ENCODE measurements at regions not wholly inside any gene's neighbourhood (a gene's known extent, or its start where the extent isn't known, plus 50 kb on each side); places are given as distances from the start of the nearest gene placed in this dataset.

DNA sequence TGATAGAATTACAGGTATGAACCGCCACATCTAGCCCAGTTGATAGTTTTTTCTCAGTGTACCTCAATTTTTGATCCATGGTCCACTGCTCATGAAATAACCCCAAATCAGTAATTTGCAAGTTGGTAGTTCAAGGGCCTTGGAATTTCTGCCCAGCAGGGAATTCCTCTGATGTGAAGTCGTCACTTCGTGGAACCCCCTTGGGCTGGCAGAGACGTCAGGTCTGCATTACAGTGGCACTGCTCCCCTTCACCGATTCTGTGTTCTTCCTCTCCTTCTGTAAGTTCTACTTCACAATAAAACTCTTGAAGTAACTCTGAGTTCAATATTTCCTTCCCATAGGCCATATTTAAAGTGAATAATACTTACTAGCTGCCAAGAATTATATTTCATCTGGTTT, 881.0 kb downstream of the OTOL1 start:
- ChIA-PET POLR2A (no interaction called here), CTCF (no interaction called here)
- Mint-ChIP-seq H3K4me1 (peaks cover 14% of the 10 kb centered on the region), H3K27ac (no peak overlapping the region), H3K4me3 (no peak overlapping the region), H3K36me3 (peaks cover 42% of the 10 kb centered on the region), H3K27me3 (ENCODE audit: low read depth) (no peaks in the 10 kb centered on the region; the same call in 1 of the 2 replicates), H3K9me3 (peaks cover 34% of the 10 kb centered on the region)
- TF ChIP-seq PRRX2 (CRISPR knock-in tag; IDR thresholded peaks at IDR 0.05) = no peak
- TF ChIP-seq ZNF232 (CRISPR knock-in tag; IDR thresholded peaks at IDR 0.05) = no peak
- TF ChIP-seq, protein P1, sequence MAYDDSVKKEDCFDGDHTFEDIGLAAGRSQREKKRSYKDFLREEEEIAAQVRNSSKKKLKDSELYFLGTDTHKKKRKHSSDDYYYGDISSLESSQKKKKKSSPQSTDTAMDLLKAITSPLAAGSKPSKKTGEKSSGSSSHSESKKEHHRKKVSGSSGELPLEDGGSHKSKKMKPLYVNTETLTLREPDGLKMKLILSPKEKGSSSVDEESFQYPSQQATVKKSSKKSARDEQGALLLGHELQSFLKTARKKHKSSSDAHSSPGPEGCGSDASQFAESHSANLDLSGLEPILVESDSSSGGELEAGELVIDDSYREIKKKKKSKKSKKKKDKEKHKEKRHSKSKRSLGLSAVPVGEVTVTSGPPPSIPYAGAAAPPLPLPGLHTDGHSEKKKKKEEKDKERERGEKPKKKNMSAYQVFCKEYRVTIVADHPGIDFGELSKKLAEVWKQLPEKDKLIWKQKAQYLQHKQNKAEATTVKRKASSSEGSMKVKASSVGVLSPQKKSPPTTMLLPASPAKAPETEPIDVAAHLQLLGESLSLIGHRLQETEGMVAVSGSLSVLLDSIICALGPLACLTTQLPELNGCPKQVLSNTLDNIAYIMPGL (CRISPR knock-in tag; IDR thresholded peaks at IDR 0.05) = no peak
- TF ChIP-seq FOXJ3 (CRISPR knock-in tag; IDR thresholded peaks at IDR 0.05; ENCODE audit: borderline replicate concordance) = no peak
- no peak for TF ChIP-seq SMAD4 (CRISPR knock-in tag; IDR thresholded peaks at IDR 0.05)
- no peak for TF ChIP-seq IRF2 (CRISPR knock-in tag; IDR thresholded peaks at IDR 0.05; ENCODE audit: borderline replicate concordance, low read depth)
- no peak for TF ChIP-seq RORB (CRISPR knock-in tag; IDR thresholded peaks at IDR 0.05)
- TF ChIP-seq, protein P2, sequence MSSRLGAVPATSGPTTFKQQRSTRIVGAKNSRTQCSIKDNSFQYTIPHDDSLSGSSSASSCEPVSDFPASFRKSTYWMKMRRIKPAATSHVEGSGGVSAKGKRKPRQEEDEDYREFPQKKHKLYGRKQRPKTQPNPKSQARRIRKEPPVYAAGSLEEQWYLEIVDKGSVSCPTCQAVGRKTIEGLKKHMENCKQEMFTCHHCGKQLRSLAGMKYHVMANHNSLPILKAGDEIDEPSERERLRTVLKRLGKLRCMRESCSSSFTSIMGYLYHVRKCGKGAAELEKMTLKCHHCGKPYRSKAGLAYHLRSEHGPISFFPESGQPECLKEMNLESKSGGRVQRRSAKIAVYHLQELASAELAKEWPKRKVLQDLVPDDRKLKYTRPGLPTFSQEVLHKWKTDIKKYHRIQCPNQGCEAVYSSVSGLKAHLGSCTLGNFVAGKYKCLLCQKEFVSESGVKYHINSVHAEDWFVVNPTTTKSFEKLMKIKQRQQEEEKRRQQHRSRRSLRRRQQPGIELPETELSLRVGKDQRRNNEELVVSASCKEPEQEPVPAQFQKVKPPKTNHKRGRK (CRISPR knock-in tag; IDR thresholded peaks at IDR 0.05; ENCODE audit: borderline replicate concordance) = no peak
- no peak for TF ChIP-seq USF2 (CRISPR knock-in tag; IDR thresholded peaks at IDR 0.05)
- no peak for TF ChIP-seq GRHL2 (CRISPR knock-in tag; IDR thresholded peaks at IDR 0.05; ENCODE audit: insufficient replicate concordance, severe bottlenecking)
- TF ChIP-seq, protein P3, sequence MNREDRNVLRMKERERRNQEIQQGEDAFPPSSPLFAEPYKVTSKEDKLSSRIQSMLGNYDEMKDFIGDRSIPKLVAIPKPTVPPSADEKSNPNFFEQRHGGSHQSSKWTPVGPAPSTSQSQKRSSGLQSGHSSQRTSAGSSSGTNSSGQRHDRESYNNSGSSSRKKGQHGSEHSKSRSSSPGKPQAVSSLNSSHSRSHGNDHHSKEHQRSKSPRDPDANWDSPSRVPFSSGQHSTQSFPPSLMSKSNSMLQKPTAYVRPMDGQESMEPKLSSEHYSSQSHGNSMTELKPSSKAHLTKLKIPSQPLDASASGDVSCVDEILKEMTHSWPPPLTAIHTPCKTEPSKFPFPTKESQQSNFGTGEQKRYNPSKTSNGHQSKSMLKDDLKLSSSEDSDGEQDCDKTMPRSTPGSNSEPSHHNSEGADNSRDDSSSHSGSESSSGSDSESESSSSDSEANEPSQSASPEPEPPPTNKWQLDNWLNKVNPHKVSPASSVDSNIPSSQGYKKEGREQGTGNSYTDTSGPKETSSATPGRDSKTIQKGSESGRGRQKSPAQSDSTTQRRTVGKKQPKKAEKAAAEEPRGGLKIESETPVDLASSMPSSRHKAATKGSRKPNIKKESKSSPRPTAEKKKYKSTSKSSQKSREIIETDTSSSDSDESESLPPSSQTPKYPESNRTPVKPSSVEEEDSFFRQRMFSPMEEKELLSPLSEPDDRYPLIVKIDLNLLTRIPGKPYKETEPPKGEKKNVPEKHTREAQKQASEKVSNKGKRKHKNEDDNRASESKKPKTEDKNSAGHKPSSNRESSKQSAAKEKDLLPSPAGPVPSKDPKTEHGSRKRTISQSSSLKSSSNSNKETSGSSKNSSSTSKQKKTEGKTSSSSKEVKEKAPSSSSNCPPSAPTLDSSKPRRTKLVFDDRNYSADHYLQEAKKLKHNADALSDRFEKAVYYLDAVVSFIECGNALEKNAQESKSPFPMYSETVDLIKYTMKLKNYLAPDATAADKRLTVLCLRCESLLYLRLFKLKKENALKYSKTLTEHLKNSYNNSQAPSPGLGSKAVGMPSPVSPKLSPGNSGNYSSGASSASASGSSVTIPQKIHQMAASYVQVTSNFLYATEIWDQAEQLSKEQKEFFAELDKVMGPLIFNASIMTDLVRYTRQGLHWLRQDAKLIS (CRISPR knock-in tag; IDR thresholded peaks at IDR 0.05; ENCODE audit: borderline replicate concordance) = no peak
- TF ChIP-seq, protein P4, sequence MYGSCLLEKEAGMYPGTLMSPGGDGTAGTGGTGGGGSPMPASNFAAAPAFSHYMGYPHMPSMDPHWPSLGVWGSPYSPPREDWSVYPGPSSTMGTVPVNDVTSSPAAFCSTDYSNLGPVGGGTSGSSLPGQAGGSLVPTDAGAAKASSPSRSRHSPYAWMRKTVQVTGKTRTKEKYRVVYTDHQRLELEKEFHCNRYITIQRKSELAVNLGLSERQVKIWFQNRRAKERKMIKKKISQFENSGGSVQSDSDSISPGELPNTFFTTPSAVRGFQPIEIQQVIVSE (CRISPR knock-in tag; IDR thresholded peaks at IDR 0.05; ENCODE audit: borderline replicate concordance) = no peak
- no peak for TF ChIP-seq STAT6 (CRISPR knock-in tag; conservative IDR thresholded peaks at IDR 0.05; ENCODE audit: low read depth)
- no peak for DNase-seq (ENCODE audit: low spot score)
- ATAC-seq = 0 out of 2 replicates have a peak, but pooled peaks have one; percentile 43

GRCh38 chr3:162385387-162385786, 888.8 kb downstream of the OTOL1 start:
- no peaks in the 10 kb centered on the region for H3K4me1 Mint-ChIP-seq
- ChIA-PET POLR2A (no interaction called here), CTCF (no interaction called here)
- no peak overlapping the region for H3K4me3 Mint-ChIP-seq
- no peak for TF ChIP-seq CBFB (CRISPR knock-in tag; IDR thresholded peaks at IDR 0.05; ENCODE audit: low read depth)
- no peaks in the 10 kb centered on the region for H3K27me3 Mint-ChIP-seq (ENCODE audit: low read depth)
- ATAC-seq (no peak), DNase-seq (ENCODE audit: low spot score) (no peak)
- peaks cover 6% of the 10 kb centered on the region for H3K9me3 Mint-ChIP-seq
- H3K27ac Mint-ChIP-seq = no peak overlapping the region
- peaks cover 5% of the 10 kb centered on the region; the same call in 1 of the 2 replicates for H3K36me3 Mint-ChIP-seq

Measured in WTC11 (cell line).